Bone marrow (tissue), 2 donors: ENCODE measurements at regions not wholly inside any gene's neighbourhood (a gene's known extent, or its start where the extent isn't known, plus 50 kb on each side); places are given as distances from the start of the nearest gene placed in this dataset.

ENCODE experiments used
- DNase-seq, 2 donors: peaks; one replicate each; lab custom pipeline; 2025; lab: John Stamatoyannopoulos, UW

DNA sequence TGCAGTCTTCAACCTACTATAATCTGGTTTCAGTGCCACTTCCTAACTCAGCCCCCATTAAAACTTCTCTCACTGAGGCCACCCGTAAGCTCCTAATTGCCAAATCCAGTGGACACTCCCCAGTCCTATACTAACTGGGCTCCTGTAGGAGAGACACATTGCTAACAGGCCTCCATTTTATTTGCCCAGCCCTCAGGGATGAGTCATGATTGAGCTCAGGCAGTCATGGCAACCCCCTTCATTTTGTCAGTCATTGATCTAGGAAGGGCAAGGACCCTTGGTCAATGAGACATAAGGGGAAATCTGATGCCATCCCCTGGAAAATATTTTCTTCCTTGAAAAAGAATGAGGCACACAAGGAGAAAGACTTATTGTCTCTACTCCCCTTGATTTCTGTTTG lies 70.1 kb upstream of the HIF1A start:
- DNase-seq: no peak

DNA sequence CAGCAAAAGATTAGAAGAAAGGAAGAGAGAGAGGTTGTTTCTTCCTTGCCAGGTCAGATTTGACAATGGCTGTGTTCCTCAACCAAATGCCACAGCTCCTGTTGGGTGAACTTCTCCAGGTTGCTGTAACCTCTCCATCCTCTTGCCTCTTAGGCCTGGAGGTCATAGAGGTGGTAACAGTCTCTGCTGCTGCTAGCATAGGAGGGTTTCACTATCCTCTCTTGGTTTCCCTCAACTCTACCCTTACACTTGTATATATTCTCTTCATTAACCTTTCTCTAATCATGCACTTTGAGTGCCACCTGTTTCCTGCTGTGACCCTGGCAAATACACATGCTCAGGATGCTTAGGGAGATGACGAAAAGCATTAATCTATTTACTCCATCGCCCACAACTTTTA lies 67.7 kb upstream of the HIF1A start:
- DNase-seq: no peak

DNA sequence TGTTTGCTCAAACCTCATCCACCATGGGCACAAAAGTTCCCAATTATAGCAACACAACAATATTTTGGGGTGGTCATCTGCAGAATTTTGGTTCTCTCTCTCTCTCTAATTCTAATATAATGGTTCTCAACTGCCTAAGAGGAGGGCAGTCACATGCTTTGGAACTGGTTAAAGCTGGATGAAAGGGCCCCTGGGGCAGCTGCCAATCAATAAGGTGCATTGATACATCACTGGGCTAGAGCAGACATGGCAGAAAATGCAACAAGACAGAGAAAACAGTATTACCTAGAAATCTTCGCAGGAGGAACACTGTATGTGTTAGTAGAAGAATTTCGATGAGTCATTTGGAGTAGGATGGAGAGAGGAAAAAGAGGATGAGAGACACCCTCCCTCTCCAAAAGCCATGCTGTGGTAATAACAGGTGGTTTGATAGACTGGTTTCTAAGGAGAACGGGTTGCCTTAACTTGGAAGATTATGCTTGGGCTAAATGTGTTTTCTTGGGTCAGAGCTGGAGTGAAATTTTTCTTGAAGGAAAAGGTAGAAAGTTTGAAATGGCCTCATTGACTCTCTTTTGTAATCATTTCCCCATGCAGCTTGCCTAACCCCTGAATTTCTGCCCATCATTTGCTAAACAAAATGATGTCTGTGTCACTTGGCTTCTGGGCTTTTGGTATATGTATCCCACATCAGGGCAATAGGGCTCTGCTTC lies 67.1 kb upstream of the HIF1A start:
- no peak for DNase-seq

DNA sequence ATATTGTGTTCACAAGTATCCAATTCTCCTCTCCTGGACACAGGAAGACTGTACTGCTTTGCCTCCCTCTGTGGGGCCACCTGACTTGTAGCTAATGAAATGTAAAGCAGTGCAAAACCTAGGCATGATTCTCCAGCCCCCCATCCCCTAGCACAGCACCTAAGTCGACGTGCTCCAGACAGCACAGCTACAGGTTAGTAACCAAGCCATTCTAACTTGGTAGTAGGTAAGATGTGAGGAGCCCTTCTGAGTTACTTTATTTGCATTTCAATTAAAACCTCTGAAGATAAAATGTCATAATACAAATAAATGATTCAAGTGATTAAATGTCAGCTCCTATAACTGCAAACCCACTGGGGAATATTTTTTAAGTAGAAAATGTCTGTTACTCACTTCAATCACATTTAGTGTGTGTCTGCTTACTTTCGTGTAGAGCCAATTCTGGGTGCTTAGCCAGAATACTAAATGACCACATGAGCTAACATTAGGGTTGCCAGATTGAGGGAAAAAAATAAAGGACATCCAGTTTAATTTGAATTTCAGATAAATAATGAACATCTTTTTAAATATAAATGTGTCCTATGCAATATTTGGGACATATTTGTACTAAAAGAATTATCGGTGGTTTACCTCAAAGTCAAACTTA lies 64.8 kb upstream of the HIF1A start:
- no peak for DNase-seq

DNA sequence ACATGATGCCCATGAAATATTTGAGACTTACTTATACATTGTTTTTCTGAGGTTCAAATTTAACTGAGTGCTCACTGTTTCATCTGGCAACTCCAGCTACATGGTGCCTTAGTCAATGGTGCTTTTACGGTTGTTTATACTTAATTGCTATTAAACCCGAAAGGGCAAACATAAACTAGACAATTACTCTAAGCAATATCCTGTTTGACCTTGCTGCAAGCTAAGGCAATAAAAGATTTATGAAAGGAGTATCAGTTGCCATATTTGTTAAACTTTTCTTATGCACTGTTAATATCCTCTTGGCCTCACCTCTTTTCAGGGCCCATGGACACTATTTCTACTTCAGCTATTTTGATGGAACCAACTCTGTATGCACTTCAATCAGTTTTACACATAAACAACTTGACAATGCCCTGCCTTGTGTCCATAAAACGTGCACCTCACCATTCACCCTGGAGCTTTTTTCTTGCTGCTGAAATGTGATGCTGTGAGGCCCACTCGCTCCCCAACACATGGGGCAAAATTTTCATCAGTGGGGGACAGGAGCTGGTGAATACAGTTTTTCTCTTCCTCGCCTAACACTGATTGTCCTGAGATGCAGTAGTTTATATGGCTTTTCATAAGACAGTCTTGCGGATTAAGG lies 64.1 kb upstream of the HIF1A start:
- DNase-seq: no peak

DNA sequence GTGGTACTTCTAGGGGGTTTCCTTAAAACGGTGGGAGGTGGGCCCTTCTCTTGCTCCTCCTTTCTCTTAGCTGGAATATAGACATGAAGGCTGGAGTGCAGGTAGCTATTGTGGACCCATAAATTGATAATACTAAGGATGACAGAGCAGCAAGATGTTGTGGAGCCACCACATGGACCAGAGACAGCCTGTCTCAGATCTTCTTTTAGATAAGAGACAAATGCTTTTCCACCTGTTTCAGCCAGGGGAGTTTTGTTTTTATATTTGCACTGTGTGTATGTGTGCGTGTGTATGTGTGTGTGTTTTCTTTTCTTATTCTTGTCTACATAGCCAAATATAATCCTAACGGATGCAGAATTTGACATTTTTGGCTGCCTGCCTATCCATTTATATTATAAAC lies 62.9 kb upstream of the HIF1A start:
- no peak for DNase-seq

DNA sequence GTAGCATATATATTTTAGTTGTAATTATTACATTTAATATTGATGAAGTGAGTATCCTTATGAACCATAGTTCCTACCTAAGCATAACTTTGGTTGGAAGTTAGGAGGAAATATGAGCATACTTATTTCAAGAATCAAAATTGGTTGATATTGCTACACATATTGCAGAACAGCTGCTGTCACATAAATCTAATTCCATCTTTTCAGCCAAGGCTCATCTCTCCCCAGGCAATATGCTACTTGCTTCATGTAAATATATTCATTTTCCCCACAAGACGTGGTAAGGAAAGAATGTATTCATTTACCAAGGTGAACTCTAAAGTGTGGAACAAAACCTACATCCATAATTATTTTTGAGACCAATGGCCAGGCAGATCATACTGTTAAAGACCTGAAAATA lies 62.5 kb upstream of the HIF1A start:
- no peak for DNase-seq

DNA sequence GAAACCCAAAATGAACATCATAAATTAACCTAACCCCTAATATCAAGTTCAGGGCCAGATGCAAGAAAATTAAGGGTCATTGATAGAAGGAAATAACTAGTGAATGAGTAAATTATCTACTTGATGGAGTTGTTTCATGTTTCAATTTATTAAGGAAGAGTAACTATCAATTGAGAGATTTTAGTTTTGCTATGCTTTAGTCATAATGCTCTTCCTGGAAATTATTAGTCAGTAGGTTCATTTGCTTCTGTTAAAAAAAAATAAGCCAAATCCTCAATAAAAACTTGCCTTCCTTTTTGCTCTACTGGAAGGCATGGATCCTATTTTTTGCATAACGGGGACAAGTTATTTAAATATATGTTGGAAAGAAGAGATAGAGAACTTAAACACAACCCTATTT lies 59.0 kb upstream of the HIF1A start:
- DNase-seq: no peak

DNA sequence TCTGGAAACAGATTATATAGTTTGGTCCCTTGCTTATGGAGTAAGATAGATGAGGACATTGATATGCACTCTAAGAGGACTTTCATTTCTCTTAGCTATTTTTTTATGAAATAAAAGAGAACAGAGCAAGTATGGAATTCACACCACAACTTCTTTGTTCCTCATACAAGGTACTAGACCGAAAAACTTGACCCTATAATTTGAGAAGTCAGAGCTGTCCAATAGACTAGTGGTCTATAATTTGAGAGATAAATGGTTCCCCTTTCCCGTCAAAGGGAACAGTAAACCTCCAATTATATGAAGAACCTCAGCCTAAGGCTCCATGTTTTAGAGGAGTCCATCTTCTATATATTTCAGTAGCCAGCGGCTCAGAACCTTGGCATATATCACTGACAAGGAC lies 58.5 kb upstream of the HIF1A start:
- no peak for DNase-seq

DNA sequence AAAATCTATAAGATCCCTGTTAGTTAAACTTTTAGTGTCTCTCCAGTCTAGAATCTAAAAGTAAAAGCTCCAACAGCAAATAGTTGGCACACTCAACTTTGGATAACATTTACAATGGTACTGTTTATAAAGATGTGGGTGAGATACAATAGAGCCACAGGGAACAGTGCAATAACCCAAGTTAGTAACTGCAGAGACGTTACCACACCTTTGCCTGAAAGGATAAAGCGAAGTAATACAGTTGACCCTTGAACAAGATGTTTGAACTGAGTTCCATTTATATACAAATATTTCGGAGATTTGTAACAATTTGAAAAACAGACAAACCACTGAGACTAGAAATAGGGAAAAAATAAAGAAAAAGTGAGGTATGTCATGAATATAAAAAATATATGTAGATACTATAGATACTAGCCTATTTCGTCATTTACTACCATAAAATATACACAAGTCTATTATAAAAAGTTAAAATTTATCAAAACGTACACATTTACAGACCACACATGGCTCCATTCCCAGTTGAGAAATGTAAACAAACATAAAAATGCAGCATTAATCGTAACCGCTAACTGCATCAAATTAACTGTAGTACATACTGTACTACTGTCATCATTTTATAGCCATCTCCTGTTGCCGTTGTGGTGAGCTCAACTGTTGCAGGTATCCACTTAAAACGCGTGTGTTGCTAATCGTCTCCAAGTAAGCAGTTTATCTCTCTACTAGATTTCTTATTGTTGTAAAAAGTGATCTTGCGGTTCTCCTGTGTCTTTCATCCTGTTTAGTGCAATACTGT lies 56.5 kb upstream of the HIF1A start:
- no peak for DNase-seq

DNA sequence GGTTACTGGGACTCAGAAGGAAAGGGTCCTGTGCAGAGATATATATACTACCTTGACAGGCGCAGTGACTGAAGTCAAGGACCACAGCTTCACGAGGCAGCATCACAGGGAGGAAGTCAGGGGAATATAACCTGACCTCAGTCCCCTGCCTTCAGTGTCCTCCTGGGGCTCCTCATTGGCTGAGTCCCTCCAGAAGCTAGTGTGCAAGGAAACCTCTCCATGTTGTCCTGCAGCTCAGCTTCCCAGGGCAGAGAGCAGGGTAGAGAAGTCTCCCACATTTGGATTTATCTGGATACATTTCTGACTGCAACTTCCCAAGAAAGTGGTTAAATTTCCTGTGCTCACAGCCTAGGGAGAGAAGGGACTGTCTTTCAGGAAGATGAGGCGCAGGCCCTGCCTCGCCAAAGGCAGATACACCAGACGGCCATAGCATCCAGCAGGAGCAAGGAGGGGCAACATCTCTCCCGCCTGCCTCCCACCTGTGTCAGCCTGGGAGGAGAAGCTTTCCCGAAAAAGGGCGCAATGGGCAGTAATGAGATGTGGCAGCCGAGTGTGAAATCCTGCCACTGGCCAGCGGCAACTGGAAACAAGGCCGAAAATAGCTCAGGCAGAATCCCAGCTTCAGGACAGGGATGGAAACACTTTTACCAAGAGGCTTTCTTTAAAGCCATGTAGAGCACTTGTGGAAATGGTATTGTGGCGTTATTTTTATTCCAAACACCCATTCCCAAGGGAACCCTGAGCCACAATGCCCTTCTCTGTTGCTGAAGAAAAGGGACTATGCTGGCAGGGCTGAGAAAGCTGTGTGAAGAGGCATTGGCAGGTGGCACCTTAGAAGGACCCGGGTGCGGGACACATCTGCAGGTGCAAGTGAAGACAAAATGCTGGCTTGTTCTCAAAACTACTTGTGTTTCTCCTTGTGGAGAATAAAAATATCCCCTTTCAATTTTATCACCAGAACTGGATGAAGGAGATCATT lies 54.9 kb upstream of the HIF1A start:
- no peak for DNase-seq

DNA sequence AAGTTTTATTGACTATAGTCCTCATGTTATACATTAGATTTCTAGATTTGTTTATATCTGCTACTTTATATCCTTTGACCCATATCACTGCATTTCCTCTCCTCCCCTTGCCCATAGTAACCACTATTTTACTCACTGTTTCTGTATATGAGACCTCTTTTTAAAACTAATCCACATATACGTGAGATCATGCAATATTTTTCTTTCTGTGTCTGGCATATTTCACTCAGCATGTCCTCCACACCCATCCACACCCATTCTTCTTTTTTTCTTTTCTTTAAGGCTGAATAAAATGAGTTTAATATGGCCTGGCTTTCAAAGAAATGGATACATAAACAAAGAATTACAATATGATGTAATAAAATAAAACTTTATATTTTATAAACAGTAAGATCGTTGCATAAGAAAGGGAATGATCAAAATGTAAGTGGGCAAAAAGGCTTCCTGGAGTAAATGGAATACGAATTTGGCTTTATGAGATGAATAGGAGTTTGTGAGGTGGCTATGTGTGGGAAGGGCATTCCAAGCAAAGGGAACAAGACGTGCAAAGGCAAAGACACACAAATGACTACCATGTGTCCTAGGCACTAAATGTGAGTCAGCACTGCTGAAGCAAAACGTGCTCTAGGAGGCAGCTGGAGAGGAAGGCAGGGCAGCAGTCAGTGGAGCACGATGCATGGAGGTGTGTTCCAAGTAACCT lies 53.2 kb upstream of the HIF1A start:
- DNase-seq: no peak

DNA sequence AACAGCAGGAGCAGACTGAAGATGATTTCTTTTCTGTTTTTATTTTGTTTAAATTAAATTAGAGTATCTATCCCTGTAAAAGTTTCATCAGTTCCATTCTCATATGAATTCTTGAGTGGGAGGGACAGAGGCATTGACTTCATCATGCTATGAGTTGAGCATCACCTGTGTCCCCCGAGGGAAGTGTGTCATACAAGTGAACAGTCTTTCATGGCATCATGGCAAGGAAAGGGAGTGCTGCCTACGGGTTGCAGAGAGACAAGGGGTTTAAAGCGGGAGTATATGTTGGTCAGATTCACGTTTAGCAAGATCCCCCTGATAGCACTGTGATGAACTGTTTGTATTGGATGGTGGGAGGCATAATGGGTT lies 52.7 kb upstream of the HIF1A start:
- no peak for DNase-seq

DNA sequence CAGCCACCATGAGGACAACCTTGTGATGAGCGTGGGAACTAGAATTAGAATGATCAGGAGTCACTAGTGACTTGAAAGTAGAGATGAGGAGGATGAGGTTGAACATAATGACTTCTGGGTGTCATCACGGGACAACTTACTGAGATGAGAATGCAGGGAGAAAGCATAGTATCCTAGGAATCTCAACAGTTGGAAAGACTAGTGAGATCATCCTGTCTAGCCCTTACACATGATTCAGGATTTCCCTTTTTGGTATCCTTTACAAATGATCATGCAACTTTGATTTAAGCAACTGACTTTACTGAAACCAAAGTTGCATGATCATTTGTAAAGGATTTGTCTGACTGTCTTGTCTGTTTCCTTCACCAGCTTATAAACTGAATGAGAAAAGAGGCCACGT lies 51.8 kb upstream of the HIF1A start:
- no peak for DNase-seq

DNA sequence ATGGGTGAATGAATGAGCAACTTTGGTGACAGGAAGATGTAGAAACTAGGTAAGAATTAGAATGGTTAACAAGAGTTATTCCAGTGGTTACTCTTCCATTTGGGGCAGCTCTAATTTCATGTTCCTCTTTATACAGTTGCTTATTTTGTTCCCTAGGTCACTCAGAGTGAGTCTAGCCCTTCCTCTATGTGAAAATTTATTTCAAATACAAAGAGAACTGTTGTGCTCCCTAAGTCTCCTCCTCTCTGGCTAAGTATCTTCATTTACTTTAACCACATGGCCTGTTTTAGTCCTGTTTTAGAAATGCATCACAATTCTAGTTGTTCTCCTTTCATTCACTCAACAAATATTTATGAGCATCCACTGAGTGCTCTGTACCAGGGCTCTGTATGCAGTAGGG lies 51.1 kb upstream of the HIF1A start:
- DNase-seq: no peak

DNA sequence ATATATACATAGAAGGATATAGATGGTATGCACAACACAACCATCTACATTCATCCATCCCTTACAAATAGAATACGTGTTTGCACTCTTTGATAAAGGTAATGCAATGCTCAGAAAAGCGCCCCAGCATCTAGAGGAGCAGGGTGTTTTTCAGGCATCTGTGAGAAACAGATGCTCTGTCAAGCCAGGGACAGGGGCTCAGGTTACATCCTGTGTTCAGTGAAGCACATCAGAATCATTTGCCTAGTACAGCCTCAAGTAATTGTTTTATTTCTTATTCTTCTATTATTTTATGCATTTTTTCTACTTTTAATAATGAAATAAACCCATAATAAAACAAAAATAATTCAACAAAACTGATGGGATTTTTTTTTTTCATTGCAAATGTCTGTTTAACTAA lies 50.5 kb upstream of the HIF1A start:
- DNase-seq: no peak

DNA sequence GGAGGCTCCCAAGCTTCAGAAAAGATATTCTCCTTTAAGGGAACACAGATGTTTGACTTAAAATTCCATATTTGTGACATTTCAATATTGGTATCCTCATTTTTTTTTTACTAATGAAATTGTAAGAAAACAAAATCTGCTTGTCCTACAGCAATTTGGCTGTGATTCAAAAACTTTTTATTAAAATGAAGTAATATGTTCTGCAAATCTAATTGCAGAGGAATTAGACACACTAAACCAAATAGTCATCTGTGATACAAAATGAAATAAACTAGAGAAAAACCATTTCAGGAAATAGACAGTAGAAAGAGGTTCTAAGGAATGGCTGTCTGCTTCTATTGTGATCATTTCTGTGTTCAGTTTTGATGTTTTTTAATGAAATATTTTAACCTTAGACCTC lies 50.1 kb upstream of the HIF1A start:
- no peak for DNase-seq
